ENCODE measurements at regions not wholly inside any gene's neighbourhood (a gene's known extent, or its start where the extent isn't known, plus 50 kb on each side); places are given as distances from the start of the nearest gene placed in this dataset.

DNA sequence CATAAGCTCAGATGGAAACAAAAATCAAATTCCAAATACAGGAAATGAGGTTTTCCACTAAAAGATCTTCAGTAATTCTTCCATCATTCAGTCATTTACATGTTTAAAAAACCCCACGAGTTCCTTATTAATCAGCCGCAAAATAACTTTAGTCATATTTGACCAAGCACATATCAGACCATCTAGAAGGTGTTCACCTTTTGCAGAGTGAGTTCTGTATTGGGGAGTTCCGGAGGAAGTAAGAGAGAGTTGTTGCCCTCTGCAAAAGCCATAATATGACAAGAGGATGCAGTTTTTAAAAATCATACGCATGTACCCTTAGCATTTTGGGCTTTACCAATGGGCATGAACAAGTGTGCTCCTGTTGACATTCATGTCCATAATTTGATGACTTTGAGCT lies 61.6 kb downstream of the CCR1 start:
- DNase-seq (ENCODE audit: low read depth in 2 of 2) = no peak

- DNase-seq (ENCODE audit: low read depth in 2 of 2) = no peak
Measured at GRCh38 chr3:46146021-46146420, 62.1 kb downstream of the CCR1 start.

- no peak for DNase-seq (ENCODE audit: low read depth in 2 of 2)
Measured at GRCh38 chr3:46145147-46145546, 63.0 kb downstream of the CCR1 start.

- no peak for DNase-seq (ENCODE audit: low read depth in 2 of 2)
Measured at GRCh38 chr3:46143951-46144473, 64.1 kb downstream of the CCR1 start.

GRCh38 chr3:46141813-46142212 lies 66.3 kb downstream of the CCR1 start:
- DNase-seq (ENCODE audit: low read depth in 2 of 2) = no peak

- no peak for DNase-seq (ENCODE audit: low read depth in 2 of 2)
Measured at GRCh38 chr3:46138581-46138980, 69.5 kb downstream of the CCR1 start.

DNA sequence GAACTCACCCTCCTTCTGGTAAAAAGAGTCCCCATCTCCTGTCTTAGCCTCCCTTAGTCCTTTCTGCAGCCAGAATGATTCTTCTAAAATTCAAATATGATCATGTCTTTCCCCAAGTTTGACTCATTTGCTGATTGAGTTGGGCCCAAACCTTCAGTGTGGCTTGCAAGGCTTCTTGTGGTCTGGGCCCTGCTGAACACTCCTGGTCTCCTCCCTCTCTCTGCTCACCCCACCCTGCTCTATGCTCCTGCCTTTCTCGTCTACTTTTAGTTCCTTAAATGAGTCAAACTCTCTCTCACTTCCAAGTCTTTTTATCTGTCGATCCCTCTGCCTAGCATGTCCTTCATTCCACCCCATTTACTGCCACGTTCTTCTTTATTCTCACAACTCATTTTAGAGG lies 72.6 kb downstream of the CCR1 start:
- no peak for DNase-seq (ENCODE audit: low read depth in 2 of 2)

DNA sequence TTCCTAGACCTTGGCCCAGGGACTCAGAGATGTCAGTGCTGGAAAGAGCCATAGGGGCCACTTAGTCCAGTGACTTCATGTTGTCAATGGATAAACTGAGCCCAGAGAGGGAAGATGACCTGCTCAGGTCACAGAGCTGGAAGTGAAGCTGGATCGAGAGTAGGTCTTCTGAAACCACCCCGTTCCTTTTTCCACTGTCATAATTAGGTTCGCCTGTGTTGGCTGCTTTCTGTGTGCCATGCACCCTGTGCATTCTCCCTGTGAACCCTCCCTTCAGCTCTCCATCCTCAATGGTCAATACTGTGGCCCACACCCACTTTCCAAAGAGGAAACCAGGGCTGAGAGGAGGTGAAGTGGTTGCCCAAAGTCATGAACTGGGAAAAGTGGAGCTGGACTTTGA lies 74.8 kb downstream of the CCR1 start:
- no peak for DNase-seq (ENCODE audit: low read depth in 2 of 2)

GRCh38 chr3:46132565-46132964 lies 75.5 kb downstream of the CCR1 start:
- no peak for DNase-seq (ENCODE audit: low read depth in 2 of 2)

GRCh38 chr3:46131884-46132450 lies 76.1 kb downstream of the CCR1 start:
- no peak for DNase-seq (ENCODE audit: low read depth in 2 of 2)

- no peak for DNase-seq (ENCODE audit: low read depth in 2 of 2)
Measured at GRCh38 chr3:46130631-46131310, 77.3 kb downstream of the CCR1 start.

GRCh38 chr3:46129588-46130272 lies 78.4 kb downstream of the CCR1 start:
- no peak for DNase-seq (ENCODE audit: low read depth in 2 of 2)

DNA sequence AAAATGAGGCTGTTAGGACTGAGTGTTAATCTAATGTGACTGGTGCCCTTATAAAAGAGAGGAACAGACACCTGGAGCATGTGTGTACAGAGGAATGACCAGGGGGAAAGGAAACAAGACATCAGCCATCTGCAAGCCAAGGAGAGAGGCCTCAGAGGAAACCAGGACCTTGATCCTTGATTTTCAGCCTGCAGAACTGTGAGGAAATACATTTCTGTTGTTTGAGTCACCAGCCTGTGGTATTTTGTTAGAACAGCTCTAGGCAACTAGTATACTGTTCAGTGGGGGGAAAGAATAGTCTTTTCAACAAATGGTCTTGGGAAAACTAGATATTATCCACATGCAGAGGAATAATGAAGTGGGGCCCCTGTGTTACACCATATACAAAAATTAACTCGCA lies 80.6 kb downstream of the CCR1 start:
- DNase-seq (ENCODE audit: low read depth in 2 of 2) = no peak

GRCh38 chr3:46124216-46125177 lies 83.6 kb downstream of the CCR1 start:
- no peak for DNase-seq (ENCODE audit: low read depth in 2 of 2)

GRCh38 chr3:46123646-46124045 lies 84.5 kb downstream of the CCR1 start:
- no peak for DNase-seq (ENCODE audit: low read depth in 2 of 2)

DNA sequence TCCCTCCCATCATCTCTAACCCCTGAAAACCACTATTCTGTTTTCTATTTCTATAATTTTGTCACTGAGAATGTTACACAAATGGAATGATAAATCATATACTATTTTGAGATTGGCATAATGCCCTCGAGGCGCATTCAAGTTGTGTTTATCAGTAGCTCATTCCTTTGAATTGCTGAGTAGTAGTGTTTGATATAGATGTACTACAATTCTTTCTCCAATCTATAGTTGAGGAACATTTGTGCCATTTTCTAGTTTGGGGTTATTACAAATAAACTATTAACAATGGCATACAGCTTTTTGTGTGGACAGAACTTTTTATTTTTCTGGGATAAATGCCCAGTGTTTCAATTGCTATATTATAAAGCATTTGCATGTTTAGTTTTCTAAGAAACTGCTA lies 86.0 kb downstream of the CCR1 start:
- no peak for DNase-seq (ENCODE audit: low read depth in 2 of 2)

GRCh38 chr3:46120983-46121382 lies 87.1 kb downstream of the CCR1 start:
- no peak for DNase-seq (ENCODE audit: low read depth in 2 of 2)

DNA sequence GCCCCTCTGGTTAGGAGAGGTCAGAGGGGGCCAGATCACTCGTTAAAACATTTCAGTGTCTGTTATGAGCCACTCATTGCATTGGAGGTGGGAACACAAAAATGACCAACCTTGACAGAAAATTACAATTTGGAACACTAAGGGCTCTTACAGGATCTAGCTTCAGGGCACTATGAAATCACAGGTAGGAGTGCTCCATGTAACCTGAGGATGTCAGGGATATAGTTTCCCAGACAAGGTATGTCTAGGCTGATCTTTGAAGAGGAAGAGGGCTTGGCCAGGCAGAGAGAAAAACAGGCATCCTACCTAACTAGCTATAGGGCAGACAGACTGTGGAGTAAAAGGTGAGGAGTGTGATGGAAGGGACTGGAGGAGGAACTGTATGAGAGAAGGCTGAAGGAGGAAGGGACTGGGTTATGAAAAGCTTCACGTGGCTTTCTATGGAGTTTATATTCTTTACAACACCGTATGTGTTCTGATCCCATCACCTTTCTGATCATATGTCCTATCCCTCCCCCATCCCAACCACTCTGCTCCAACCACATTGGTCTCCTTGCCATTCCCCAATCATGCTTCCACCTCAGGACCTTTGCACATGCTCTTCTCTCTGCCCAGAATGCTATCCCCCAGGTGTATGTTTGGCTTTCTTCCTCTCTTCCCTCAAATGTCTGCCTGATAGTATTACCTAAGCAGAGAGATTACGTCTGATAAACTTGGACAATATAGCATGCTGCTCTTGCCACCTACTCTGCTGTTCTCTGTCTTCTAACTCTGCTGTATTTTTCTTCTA lies 88.2 kb downstream of the CCR1 start:
- DNase-seq (ENCODE audit: low read depth in 2 of 2) = no peak

DNA sequence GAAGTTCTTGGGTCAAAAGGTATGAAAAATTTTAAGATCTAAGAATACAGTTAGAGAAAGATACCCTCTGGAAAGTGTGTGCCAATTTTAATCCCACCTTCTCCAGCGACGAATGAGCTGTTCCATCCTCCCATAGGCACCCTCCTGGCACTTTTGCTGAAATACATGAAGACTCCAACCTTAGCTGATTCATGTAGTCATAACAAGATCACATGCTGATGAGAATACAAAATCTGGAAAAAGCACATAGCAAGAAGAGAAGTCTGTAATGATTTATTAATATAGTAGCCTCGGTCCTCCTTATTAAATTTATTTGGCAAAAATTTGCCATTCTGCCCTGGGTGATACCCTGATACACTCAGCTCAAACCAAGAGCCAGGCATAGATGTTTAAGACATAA lies 88.9 kb downstream of the CCR1 start:
- no peak for DNase-seq (ENCODE audit: low read depth in 2 of 2)

- no peak for DNase-seq (ENCODE audit: low read depth in 2 of 2)
Measured at GRCh38 chr3:46116996-46117395, 89.7 kb upstream of the XCR1 start.

- no peak for DNase-seq (ENCODE audit: low read depth in 2 of 2)
Measured at GRCh38 chr3:46114323-46114988, 87.2 kb upstream of the XCR1 start.
